Embryonic facial prominence (tissue), 1 donor: ENCODE measurements at regions not wholly inside any gene's neighbourhood (a gene's known extent, or its start where the extent isn't known, plus 50 kb on each side); places are given as distances from the start of the nearest gene placed in this dataset.

Experiments
- DNase-seq: peaks from one replicate; pipeline ENCODE4 v3.0.0-alpha.2; 2016; ENCODE audit errors: extremely low spot score

DNA sequence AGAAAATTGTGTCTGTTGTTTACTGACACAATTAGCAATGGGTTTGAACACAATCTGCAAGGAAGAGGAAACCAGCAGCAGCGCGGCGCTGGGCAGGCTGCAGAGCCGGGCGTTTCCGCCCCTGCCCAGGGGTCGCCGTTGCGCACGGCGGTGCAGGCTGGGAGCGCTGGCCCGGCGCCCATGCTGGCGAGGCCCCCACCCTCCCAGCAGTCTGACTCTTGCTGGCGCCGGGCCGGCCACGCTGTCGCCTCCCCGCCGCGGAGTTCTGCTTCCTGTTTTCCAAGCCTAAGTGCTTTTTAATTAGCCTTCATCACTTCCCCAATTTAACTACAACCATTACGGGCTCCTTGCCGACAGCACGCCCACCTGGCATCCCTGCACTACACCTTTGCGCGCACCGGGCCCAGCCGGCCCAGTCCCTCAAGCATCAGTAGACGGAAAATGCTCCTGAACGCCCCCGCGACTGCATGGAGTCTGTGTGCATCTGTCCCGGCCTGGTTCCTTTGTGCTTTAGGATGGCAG lies 212.1 kb downstream of the GXYLT1 start:
- DNase-seq: peak; percentile 12

DNA sequence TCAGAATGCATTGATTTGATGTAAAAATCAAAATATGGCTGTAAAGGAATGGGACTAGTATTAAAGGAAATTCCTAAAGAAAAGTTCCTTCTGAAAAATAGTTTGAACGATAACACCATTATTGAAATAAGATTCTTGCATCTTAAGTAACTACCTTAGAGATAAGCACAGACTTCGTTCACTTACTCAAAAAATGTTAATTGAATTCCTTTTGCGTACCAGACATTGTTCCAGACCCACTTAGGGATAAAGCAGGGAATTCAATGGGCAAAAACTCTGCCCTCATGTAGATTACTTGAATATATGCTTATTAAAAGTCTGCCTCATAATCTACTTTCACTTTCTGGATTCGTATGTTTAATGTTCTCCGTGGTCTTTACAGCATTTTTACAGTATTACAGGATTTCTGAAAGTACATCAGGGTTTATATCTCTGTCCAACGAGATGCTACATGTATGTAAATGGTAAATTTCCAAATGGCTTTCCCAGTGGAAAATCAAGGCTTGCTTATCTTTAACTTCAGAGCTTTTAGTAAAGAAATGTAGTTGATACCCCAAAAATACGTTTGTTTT lies 213.7 kb downstream of the GXYLT1 start:
- no peak for DNase-seq

DNA sequence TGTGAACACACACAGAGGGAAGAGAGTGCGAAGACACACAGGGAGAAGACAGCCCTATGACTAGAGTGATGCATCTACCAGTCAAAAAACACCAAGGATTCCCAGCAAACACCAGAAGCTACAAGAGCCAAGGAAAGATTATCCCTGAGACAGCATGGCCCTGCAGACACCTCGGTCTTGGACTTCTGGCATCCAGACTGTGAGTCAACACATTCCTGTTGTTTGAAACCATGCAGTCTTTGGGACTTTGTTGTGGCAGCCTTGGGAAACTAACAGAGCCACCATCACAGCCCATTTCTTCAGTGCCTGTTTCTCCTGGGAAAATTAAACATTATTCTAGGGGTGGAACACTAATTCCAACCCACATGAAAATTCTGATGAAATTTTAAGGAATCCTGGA lies 220.6 kb downstream of the GXYLT1 start:
- DNase-seq: no peak

DNA sequence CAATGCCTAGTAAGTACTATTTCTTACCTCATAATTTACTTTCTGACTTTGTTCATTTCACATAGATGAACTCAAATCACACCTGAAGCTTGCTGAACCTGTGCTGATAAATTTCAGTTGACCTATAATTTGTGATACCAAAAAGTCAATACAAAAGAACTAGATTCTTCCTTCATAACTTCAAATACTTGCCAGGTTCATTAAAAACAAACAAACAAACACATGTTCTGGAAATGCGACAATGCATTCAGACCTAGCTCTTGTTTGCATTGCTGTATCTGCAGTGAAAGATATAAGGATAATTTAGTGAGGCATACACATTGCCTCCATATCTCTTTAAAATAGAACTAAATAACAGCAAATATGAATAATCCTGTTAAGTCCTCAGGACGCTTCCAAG lies 221.3 kb downstream of the GXYLT1 start:
- DNase-seq: no peak

DNA sequence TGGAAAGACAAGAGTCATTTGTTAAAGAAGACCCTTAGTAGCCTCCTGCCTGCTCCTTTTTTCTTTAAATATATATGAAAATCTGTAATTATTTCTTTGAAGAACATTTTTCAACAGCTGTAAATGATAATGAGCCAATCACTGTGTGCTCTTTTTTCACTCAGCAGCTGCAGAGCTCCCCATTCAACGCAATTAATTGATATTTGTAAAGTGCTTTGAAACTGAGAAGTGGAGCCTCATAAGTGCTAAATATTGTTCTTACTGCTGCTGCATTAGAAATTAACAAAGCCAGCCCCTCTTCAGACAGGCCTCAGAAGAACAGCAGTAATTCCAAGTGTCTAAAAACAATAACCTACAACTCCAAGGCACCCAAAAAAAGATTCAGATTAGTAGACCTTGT lies 224.3 kb downstream of the GXYLT1 start:
- no peak for DNase-seq

DNA sequence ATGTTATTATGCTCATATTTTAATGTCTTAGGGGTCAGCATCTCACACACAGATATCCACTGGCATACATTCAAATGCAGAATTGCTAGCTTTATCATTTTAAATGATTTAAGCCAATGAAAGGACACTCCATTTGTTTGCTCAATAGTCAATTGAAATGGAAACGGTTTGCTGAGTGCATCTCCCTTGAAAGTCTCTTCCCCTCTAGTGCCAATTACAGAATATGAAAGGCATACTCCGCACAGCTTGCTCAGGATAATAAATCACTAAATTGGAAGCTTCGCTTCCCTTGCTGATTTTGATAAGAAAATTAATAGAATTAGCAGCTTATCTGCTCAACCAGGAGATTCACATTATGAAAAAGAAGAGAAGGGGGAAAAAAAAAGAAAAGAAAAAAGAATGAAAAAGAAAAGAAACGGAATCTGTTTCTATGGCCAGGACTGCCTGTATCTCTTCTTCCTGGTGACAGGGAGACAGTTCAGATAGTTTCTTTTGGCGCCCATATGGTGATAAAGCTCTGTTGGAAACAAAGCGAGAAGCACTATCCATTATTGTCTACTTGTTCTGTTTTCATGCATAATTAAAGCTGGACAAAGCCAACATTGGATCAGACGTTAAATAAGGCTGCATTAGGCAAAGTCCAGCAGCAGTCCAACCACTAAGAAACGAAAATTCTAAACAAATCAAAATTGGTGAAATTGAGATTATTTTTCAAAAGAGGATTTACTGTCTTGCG lies 225.0 kb downstream of the GXYLT1 start:
- no peak for DNase-seq

DNA sequence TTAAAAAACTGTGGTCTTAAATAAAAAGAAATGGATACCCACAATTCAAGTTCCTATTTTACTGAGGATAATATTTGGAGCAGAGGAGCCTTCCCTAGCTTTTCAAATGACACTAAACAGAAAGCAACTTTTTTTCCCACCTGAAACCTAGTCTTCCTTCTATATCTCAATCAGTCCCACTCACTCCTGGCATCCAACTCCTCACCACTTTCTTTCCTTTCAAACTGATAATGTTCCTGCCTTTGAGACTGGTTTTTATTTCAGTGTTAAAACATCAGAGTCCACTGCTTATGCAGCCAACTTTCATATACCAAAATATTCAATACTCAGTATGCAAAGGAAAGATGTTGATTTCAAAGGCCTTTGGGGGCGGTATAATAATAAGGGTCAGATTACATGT lies 225.6 kb downstream of the GXYLT1 start:
- DNase-seq: no peak

DNA sequence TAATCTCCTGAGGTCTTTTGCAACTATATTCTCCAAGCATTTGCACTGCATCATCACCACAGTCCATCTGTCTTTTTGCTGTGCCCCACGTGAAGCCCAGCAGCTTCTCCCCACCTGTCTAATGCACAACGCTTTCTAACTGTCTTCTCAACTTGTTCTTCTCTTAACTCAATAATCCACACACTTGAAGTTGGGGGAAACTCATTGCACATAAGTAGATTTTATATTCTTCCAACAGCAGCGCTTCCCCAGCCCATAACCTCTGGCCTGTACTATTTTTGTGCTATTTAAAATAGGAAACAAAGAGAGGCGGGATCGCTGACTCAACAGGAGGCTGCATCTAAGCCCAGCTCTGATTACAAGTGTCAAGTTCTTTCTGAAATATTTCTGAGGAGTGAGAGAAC lies 226.7 kb downstream of the GXYLT1 start:
- DNase-seq: no peak

DNA sequence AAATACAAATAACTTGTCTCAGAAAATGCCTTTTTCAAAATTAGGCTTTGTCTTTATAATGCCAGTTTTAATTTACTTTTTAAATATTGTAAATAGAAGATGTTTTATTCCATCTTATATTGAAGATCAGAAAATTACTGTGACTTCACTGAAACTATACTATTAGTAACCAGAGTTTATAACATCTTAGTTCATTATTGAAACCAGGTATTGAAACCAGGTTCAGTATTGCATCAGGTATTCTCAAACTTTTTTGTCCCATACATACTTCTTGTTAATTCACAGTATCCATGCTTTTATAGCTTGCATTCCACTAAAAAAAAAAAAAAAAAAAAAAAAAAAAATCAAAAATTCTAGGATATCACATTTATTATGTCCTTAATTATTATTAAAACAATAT lies 227.5 kb downstream of the GXYLT1 start:
- DNase-seq: no peak

DNA sequence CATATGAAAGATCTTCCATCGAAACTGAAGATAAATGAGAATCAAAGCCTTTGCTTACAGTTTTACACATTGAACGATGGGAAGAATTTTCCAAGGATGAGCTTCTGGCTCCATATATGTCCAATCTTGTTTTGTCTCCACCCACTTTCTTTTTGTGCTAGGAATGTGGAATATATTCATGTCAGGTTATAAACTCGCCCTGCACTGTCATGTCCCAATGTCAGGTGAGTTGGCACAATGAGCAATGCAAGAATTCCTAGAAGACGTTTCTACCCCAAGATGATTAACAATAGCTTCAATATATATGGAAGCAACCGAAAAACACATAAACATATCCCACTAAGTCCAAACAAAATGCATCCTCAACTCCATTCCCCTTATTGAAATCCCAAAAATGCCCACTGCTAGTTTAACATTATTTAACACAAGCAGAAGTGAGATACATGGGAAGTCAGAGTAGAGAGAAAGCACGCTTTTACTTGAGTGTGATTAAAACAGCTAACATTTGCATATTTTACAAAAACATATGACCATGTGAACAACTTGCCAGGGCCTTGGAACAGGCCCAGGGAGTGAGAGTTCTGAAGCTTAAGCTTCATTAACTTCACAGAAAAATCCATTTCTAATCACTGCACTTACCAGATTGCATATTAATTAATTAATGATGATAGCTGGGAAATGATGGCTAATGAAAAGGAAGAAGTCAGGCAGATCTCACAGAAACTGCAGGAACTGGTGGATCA lies 233.9 kb downstream of the GXYLT1 start:
- no peak for DNase-seq

DNA sequence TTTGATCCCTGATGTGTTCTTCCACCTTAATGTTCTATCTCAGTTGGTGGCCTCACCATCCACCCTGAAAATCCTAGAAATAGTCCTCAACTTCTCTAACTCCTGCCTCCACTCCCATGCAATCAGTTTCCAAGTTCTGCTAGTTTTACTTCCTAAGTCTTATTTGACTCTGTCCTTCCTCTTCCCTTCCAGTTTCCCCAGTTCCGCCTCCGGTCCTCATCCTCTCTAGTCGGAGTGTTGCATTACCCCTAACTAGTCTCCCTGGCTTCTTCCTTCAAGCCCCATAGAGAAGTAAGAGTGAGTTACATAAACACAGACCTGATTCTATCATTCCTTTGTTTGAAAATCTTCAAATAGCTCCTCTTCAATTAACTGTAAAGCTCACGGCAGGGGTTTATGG lies 236.5 kb downstream of the GXYLT1 start:
- no peak for DNase-seq

DNA sequence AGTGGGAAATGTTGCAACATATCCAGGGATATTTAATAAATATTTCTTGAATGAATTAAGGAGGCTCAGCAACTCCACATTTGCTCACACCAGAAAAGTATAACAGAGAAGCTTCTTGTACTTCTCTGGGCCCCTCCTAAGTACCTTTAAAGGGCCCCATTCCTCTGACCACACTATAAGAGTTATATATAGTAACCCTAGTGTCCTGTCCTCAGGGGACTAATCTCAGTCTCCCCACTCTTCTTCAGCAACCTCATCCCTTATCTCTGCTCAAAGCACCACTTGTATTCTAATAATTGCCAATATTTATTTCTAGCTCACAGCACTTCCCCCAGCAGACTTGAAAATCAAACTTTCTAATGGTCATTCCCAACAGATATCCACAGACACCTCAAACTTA lies 237.1 kb downstream of the GXYLT1 start:
- no peak for DNase-seq

DNA sequence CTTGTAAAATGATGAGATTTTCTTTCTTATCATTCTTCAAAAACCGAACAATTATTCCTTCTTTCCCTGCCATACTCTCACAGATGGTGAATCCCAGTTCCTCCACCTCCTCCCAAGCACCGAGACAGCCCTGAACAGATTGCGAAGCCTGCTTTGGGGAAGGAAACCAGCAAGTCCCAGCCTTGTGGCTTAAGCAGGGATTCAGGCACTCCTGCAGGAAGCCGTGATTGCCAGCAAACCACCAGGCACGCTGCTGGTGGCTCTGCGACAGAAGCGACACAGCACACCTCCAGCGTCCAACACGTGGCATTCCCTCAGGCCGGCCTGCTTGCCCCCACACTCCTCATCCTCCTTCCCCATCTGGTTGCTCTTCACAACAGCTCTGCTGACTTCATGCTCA lies 237.7 kb downstream of the GXYLT1 start:
- no peak for DNase-seq

DNA sequence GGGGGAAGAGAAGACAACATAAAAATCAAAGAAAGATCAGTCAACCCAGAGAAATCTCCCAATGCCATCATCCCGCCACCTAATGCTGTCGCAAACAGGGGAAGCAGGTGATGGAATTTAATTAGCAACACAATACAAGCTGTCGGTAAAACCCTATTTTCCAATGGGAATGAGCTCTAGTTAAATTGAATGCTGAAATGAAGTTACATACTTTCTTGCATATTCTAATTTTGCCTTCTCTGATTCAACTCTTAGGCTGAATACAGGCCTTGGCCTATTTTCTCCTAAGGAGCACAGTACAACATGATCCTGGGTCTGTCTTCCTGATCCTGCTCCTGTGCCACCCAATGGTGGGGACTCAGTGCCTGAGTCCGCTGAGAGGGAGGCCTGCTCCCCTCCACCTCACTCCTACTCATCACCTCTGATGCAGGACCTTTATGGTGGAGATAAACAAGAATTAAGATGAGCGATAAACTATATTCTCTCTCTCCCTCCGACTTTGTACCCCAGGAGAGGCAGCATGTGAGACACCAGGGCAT lies 238.8 kb downstream of the GXYLT1 start:
- DNase-seq: no peak

DNA sequence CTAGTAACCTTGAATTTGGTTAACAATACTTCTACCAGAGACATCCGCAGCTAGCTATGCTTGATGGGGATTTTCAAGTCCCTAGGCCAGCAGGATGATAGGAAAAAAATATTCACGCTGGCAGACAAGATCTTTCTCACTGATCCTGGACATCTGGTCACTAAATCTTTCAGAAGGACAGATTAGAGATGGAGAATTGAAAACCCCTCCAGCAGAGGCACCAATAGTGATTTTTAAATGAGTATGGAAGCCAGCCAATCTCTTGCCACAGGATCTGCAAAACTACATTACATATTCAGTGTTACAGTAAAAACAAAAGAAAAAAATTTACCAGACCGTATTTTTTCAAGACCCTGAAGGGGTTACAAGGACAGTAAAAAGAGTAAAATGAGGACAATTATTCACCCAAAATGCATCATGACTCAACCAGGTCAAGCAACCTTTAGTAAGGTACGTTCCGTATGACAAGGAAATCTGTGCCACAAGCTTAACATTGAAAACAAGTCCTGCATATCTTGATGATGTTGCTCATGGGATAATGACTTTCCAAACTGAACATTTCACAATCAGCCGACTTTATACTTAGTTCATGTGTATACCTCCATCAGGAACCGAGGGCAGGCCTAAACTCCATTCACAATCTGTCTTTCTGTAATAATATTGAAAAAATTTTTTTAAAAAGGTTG lies 239.5 kb downstream of the GXYLT1 start:
- DNase-seq: no peak

DNA sequence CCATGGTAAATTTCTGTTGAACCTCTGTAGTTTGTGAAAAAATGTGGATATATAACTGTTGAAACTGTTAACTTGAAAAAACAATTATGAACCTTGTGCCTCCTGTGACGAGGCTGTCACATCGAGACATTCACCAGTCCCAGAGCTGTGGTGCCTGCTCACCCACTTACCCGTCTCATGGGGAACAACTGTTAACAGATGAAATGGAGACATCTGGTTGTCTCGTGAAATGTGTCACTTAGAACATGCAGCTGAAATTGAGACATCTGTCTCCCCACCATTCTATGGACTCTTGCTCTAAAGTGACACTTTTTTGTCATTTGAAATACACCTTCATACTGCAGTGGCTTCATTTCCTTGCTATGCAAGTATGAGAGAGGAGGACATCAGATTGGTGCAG lies 240.6 kb downstream of the GXYLT1 start:
- DNase-seq: no peak

DNA sequence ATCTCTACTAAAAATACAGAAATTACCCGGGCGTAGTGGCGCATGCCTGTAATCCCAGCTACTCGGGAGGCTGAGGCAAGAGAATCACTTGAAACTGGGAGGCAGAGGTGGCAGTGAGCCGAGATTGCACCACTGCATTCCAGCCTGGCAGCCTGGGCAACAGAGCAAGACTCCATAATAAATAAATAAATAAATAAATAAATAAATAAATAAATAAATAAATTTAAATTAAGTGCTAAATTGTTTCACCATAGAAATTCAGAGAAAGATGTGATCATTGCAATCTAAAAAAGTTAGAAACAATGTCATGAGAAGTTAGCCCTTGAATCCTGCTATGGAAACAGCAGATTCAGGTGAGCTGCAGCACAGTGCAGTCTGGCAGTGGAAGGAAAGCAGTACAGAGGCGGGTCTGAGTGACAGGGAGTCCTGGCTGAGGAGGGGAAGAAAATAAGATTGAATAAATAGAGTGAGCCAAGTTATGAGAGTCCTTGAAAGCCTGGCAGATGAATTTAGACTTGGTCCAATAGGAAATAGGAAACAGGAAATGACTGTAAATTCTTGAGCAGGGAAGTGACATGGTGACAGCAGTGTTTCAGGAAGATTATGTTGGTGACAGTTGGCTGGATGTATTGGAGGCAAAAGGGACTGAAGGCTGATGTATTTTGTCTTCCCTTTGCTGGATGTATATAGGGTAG lies 241.5 kb downstream of the GXYLT1 start:
- no peak for DNase-seq

DNA sequence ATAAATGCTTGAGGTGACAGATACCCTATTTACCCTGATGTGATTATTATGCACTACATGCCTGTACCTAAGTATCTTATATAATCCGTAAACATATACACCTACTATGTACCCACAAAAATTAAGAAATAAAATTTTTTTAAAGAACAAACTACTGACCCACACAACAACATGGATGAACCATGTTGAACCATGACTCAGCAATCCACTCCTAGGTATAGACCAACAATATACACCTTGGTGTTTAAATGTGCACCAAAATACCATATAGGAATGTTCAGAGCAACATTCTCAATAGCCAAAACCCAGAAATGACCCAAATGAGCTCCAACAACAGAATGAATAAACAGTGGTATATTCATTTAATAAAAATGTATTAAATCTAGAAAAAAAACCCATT lies 245.1 kb downstream of the GXYLT1 start:
- DNase-seq: no peak

DNA sequence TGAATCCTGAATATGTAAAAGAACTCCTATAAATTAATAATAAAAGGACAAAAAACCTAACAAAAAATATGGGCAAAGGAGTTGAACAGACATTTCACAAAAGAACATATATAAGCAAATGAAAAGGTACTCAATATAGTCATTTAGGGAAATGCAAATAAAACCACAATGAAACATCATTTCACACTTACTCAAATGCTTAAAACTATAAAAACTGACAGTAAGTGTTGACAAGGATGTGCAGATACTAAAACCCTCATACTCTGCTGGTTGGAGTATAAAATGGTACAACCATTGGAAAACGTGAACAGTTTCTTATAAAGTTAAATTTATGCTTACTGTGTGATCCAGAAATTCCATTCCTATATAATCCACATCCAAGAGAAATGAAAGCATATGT lies 247.1 kb downstream of the GXYLT1 start:
- no peak for DNase-seq

DNA sequence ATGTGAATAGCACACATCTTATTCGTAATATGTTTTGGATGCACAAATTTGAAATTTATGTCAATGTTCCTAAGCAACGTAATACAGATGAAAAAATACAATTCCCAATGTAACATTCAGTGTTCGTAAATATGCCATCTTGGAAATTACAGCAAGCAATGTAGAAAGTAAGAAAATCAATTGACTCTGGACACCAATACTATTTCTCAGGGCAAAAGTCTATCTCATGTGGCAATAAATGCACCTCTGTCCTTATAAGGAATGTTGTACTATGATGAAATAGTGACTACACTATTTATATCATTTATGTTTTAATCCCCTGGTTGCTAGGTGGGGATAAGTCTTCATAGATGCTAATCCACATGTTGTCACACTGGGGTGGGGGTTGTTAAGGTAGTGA lies 251.2 kb downstream of the GXYLT1 start:
- DNase-seq: no peak

DNA sequence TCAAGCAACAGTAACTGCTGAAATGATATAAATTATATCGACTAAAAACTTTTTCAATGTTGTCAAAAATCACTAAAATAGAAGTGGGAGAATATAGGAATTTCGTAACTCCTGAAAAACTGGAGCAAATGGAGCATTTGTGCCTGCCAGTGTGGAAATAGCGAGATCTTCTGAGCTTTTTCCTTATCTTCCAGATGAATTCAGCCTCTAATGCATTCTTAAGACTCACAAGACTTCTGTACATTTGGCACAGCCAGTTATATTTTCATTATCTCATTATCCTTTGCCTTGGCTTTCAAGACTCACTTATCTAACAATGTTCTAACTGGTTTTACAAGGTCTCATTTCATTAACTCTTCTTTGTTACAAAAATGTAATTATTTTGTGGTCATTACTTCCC lies 252.4 kb downstream of the GXYLT1 start:
- no peak for DNase-seq

DNA sequence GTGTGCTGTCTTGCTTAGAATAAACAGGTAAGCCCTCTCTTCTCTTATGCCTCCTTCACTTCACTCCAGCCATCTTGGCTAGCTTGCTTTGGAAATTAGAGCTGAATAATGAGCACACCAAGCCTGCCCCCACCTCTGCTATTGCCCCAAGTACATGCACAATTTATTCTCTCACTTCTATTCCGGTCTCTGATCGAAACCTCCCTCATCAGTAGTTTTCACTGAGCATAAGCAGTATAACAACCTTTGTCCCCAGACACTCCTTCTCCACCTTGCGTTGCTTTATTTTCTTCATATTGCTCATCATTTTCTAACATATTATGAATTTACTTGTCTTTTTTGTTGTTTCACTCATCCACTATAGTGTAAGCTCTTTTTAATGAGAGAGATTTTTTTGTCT lies 253.4 kb downstream of the GXYLT1 start:
- DNase-seq: no peak
